Endometrium (tissue), 2 donors: ENCODE measurements at regions not wholly inside any gene's neighbourhood (a gene's known extent, or its start where the extent isn't known, plus 50 kb on each side); places are given as distances from the start of the nearest gene placed in this dataset.

Experiments used
- FAIRE-seq: peaks from 2 replicates; lab custom pipeline; 2012; peaks lifted over from hg19 to GRCh38; lab: Jason Lieb, UNC
- donor health status: control.
- donor health status: control.

DNA sequence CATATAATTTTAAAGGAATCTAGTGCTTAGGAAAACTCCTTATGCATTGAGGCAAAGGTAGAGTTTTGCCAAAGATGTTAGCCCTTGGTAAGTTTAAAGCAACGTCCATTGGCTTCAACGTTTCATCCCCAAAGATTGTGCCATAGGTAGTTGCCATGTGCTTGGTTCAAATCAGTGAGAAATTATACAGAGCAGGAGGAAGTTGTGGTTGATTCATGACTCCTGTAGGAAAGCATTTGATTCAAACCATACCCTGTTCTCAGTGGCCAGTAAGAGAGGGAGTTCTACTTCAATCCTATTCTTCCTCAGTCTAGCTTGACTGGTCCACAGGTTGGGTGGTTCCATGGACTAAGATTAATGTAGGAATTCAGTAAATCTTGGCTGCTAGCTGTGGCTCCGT lies 535.6 kb downstream of the QKI start:
- FAIRE-seq: no peak

DNA sequence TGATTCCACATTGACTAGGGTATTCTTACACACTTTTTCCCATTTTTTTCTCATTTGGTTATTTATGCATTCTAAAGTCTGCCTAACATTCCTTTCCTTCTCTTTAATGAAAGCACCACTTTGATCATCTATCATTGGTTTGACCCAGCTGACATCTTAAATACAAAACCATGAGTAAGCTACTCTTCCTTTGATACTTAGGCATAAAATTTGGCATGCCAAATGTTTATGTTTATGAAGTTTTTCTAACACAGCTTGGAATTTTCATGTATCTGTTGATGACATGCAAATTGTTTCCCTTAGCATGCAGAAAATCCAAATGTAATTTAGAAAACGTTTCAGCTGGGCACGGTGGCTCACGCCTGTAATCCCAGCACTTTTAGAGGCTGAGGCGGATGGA lies 534.9 kb downstream of the QKI start:
- FAIRE-seq: no peak

GRCh38 chr6:163948250-163948649 lies 533.7 kb downstream of the QKI start:
- no peak for FAIRE-seq

DNA sequence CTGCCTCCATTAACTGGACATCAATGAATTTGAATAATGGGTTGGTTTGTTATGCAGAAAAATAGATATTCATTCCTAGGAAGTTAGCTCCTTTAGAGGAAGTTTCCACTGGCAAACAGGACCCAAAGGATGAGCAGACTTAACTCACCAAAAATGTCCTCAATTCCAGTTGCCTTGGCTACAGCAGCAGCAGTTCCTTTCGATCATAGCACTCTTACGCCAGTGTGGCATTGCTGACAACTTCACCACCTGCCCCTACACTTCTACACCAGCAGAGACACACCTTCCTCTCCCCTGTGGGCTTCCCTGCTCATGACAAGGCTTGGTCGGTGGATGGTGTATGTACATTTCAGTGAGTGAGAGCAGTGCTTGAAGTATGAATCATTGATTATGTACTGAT lies 532.8 kb downstream of the QKI start:
- FAIRE-seq: no peak

DNA sequence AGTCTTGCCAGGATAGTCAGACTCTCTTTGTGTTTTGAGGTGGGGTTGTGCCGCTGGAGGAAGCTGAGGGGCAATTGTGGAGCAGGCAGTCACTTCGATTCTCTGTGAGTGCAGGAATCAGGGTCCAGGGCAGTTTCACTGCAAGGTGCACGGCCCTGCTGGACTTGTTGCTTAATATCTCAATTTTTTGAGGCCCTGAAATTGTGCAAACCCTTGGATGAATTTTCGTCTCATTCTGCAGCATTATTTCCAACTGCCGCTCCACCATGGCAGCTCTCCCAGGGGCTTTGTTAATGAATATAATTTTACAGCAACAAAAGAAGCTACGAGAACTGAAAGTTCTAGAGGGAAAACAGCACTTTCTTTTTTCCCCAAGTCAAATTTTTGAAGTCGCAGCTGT lies 531.9 kb downstream of the QKI start:
- FAIRE-seq: no peak

DNA sequence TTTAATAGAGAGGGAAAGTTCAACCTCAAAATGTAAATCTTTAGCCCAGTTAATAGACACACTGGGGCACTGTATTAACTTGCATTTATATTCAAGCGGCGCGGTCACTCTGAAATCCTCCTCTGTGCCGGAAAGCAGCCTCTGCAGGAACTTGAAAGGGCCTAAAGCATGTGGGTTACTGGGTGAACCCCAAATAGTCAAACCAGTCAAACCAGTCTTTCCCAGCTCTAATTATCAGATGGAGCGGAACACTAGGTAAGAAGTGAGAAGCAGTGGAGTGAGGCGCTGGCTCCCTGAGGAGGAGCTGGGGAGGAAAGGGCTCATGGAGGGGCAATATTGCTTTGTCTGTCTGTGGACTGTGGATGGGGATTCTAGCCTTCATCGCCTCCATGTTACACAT lies 531.3 kb downstream of the QKI start:
- FAIRE-seq: no peak

DNA sequence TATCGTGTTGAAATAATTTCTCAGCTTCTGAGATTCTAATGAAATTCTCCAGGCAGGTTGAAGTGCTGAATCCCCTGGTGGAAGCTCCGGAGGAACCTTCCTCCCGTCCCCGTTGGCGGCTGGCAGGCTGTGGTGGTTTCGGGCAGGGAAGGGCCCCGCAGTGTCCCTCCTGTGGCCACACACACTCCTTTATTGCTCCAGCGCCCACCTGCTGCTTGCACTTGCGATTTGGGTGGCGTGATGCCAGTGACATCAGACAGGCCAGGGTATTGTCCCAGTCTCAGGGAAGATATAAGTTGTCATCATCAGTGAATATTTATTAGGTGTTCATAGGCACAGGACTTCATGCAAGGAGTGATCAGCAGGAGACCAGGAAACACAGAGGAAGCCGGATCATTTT lies 530.4 kb downstream of the QKI start:
- no peak for FAIRE-seq

DNA sequence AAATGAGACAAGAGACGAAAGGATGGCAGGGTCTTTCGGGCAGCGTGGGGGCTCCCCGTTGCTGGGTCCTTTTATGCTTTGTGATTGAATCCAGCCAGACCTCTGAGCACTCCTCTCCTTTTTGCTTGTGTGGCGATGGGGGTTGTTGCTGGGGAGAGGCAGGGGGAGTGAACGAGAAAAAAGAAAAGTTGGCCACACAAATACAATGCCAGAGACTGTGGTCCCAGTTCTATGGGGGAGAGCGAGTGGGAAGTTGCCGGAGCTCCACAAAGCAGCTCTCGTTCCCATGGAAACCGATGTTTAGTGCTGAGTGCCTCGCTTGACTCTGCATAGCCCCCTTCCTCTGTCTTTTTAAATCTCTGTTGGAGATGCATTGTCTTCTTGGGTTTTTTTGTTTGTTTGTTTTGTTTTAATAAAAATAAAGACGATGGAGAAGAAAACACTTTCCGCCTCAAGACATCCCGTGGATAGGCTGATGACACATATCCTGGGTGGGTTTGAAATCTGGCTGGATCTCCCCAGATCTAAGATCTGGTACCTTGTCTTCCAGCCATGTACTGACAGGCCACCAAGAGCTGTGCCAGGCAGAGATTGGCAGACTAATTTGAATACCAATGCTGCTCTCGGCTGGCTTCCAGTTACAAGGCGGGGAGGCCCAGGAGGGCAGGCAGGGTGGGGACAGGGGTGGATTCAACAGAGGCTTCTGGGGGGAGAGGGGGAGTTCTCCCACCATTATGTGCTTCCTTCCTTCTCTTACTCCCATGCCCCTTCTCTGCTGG lies 529.3 kb downstream of the QKI start:
- FAIRE-seq: no peak

GRCh38 chr6:163942790-163943189 lies 528.3 kb downstream of the QKI start:
- no peak for FAIRE-seq

DNA sequence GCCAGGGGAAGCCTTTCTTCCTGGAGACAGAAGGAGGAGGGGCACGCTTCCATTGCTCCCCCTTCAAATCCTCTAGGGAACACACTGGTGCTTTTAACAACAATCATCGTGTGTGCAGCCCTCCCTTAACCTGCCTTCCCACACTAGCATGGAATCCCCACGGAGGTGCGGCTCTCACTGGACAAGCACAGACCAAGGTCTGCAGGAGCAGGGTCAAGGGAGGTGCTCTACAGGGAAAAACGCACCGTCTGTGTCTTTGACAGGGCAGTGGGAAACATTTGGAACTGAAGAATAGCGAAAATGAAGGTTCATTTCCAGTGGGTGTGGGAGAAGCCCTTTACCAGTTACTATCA lies 527.1 kb downstream of the QKI start:
- FAIRE-seq: no peak

DNA sequence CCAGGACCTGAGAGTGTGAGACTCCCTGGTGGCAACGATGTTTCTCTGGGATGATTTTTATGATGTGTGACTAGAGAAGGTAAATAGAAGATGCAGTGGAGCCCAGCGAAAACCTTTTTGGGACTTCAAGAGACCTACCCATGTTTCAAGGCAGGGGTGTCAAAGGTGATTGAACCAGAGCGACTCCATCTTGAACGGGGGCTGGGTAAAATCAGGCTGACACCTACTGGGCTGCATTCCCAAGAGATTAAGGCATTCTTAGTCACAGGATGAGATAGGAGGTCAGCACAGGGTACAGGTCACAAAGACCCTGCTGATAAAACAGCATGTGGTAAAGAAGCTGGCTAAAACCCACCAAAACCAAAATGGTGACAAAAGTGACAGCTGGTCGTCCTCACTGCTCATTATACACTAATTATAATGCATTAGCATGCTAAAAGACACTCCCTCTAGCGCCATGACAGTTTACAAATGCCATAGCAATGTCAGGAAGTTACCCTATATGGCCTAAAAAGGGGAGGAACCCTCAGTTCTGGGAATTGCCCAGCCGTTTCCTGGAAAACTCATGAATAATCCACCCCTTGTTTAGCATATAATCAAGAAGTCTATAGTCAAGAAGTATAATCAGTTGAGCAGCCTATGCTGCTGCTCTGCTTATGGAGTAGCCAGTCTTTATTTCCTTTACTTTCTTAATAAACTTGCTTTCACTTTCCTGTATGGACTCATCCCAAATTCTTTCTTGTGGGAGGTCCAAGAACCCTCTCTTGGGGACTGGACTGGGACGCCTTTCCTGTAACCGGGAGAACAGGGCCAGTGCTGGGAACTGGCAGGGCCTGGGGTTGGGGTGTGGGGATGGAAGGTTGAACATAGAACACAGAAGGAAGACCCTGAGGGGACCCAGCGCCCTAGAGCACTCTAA lies 526.4 kb downstream of the QKI start:
- FAIRE-seq: no peak

DNA sequence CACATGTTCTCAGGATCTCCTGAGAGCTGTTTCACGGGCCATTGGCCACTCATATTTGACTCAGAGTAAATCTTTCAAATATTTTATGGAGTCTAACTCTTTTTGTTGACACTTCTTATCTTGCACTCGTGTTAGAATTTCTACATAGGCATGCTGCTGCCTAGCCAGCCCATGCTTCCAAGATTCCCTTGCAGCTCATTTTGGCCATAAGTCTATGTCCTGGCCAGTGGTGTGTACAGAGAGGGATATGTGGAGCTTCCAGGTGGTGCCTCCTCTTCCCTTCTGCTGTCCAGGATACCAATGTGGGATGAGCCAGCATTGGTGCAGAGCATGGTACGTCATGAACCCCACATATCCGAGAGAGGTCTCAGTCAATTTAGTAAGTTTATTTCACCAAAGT lies 522.6 kb downstream of the QKI start:
- no peak for FAIRE-seq

DNA sequence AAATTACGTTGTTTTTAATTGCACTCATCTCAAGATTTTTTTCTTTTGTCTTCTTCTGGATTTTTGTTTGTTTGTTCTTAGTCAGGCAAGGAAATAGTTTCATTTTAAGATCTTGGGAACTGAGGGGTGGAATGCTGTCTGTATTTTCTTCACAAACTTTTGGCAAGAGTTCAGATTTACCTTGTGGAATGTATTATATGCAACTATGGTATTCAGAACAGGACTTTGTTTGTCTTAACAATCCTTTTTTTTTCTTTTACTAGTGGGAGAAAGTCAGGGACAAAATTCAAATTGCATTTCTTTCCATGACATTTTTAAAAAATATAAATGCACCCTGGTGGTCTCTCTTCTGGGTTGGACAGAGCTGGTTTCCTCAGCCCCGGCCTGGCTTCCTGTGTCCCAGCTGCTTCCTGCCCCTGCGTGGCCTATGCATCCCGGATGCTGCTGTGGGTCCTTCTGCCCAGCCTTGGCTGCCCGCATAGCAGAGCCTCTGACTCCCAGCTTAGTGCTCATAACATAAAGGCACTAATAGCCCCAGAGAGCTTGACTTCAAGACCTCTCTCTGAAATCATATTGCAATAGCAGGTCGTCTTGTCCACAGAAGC lies 520.7 kb downstream of the QKI start:
- FAIRE-seq: peak; percentile 21

DNA sequence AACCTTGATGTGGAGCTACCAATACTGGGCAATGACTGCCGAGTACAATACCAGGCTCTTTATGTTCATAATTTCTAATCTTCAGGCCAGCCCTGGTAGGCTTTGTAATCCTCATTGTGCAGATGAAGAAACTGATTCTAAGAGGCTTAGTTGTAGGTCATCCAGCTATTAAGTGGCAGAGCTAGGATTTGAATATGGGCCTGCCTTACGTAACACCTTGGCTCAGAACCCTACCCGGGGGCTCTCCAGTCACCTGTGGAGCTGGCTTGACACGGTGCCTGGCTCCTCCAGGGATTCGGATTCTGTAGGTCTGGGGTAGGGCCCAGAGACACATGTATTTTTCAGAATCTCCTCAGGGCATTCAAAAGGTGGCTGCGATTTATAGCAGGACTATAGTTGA lies 515.5 kb downstream of the QKI start:
- no peak for FAIRE-seq

DNA sequence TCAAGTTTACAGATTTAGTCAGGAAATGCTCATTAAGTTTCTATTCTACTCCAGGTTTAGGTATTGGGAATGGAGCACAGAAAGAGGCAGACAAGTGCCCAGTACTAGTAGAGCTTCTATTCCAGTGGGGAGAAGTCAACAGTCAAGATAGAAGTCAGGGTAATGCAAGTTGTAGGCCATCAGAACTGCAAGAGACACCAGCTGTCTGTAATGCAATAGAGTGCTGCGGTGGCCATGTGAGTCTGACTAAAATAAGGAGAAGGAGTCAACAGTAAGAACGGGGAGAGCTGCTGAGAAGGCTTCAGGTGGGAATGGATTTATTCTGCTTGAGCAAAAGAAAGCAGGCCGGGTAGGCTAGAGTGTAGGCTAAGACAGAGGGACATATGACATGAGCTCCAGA lies 515.0 kb downstream of the QKI start:
- FAIRE-seq: no peak

DNA sequence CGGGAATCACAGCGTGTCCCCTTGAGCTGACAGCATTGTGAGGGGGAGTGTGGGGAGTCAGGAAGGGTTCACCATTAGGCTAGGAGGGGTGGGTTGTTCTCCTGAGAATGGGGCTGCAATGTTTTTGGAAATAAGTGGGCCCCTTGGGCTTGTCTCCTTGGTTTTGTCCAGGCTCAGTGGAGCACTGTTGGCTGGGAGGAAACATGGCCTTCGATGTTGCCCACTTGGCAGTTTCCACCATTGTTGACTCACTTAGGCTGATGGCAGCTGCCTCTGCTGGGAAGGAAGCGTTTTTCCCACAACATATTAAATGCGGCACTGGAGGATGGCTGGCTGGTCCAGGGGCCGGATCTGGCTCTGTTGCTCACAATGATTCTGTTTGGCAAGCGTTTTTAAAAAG lies 512.1 kb downstream of the QKI start:
- FAIRE-seq: no peak

DNA sequence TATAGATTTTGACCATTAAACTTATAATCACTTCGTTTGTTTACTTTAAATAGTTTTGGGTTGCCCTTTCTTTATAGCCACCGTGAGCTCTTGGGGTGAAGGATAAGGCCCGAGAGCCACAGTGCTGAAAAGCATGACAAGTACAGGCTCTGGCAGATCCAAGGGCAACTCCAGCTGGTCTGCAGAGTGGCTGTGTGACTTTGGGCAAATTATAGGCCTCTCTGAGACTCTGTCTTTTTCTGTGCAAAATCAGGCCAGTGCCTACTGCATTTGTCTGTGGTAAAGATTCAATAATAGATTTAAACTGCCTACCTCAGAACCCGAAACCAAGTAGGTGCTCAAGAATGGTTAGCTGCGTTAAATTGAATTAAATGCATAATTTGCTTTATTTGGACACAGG lies 511.3 kb downstream of the QKI start:
- FAIRE-seq: no peak

DNA sequence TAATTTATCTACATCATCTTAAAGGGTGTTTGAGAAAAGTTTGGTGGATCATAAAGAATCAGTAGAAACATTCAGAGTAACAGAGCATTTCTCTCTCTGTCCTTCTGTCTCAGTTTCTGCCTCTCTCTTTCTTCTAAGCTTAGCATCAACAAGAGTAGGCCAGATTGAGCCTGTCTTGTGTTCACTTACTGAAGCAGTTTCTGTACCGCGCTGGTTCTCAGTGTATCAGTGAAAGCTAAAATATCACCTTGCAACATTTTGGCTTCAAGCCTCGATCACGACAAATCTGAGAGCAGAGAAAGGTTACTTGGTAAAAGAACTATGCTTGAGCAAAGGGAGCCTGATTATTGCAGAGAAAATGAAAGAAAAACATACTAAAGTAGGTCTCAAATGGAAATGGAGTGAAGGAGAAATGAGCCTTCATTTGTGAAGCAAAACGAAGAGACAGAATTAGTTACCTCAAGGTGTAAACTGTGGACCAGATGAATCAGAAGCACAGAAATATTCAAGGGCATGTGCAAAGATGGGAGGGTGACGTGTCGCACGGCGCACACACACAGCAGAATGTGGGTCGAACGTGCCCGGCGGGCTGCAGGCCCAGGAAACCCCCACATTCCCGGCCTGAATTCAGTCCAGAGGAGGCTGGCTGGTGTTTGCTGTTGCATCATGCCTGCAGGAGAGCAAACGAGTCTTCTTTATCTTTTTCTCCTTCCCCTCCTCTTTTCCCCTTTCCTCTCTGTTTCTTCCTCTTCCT lies 509.3 kb downstream of the QKI start:
- FAIRE-seq: no peak

DNA sequence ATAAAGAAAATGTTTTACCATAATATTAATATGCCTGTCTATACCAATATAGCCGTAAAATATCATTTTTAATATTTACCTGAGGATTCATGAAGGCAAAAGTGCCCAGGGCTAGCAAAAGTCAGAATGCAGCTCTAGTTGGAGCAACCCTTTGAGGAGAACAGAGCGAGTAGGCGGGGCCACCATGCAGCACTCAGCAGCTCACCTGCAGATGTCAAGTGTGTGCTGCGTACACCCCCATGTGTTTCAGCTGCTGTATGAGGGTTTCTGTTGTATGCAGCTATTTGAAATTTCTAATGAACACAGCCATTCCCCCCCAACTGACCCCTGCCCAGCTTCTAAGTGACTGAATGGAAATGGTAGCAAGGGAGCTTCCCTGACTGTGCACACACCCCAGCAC lies 508.0 kb downstream of the QKI start:
- no peak for FAIRE-seq

GRCh38 chr6:163919652-163920051 lies 505.1 kb downstream of the QKI start:
- no peak for FAIRE-seq

DNA sequence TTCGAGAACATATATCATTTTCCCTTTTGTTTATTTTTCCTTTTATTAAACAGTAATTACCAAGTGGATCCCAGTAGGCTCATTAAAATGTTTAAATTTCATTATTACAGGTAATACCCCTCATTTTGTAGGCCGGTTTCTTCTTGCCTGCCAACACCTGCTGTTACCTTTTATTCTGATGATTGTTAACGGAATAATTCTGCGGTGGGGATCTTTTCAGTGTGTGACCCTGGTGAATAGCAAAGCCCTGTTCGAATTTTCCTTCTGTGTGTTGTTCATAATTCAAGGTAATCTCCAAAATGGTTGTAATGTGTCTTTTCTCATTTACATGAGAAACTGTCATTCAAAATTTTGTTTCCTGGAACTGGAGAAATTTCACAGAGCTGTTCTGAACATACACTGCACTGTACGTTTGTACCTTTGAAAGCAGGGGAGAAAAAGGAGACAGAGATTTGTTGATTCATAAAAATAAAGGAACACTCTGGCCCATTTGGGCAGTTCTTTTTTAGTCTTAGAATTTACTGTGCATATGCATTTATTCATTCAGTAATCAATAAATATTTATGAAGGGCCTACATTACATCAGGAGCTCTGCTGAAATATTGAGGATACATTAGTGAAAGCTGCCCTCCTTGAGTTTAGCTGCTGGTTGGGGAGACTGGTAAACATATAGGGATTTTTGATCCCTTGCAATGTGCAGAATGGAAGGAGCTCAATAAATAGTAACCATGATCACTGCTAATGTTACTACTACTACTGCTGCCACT lies 502.0 kb downstream of the QKI start:
- FAIRE-seq: no peak

- no peak for FAIRE-seq
Measured at GRCh38 chr6:163915131-163915530, 500.6 kb downstream of the QKI start.
